Stimulated activated CD4-positive, alpha-beta T cell treated with anti-CD3 and anti-CD28 coated beads, Interleukin-1b, Interleukin-23, amount 100 ng/mL, for 24 hours (primary cell): ENCODE measurements at regions not wholly inside any gene's neighbourhood (a gene's known extent, or its start where the extent isn't known, plus 50 kb on each side); places are given as distances from the start of the nearest gene placed in this dataset.

Experiments used
- DNase-seq, 4 experiments: peaks; one replicate each; pipeline ENCODE4 v3.0.0-alpha.2; 2020; ENCODE audit warnings: low read depth in 4 of 4, low spot score in 1 of 4

DNA sequence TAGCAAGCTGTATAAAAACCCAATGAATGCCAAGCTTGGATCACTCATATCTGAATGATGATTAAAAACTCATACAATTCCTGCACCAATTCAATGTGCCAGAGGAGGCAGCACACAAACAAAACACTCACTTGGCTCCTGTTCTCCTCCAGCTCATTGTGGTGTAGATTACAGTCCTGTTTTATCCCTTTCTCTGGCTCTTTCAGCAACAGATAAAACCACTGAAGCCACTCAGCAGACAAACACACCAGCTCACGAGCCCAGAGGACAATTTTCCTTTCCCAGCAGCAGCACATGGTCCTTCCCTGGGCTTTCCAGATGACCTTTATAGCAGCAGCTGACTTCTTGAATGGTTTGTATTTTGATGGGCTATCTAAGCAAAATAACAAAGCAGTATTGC, 107.3 kb upstream of the STARD3NL start:
- DNase-seq = no peak

DNA sequence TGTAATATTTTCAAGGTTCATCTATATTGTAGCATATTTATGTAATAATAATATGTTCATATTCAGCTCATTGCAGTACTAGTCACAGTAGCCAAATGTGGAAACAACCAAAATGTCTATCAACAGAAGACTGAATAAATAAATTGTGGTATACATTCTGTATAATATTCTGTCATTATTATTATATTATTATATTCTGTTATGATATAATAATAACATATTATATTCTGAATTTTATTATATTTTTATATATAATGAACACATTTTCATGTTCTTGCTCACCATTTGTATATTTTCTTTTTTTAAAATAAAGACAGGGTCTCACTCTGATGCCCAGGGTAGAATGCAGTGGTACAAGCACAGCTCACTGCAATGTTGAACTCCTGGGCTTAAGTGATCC, 91.2 kb upstream of the STARD3NL start:
- DNase-seq = no peak

DNA sequence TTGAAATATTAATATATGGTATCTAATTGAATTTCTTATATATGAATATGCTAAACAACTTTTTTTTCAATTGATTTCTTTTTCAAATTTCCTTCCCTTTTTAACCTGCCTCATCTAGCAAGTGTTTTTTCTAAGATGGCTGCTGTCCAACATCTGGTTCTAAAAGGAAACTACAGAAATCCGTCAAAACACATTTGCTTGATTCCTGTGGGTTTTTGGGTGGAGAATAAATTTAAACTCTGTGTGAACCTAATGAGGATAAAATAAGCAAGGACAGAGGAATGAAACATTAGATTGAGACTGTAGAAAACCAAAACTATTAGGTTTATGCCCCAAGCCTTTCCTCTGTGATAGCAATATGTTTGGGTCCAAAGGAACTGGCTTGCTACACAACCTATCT, 75.5 kb upstream of the STARD3NL start:
- no peak for DNase-seq

DNA sequence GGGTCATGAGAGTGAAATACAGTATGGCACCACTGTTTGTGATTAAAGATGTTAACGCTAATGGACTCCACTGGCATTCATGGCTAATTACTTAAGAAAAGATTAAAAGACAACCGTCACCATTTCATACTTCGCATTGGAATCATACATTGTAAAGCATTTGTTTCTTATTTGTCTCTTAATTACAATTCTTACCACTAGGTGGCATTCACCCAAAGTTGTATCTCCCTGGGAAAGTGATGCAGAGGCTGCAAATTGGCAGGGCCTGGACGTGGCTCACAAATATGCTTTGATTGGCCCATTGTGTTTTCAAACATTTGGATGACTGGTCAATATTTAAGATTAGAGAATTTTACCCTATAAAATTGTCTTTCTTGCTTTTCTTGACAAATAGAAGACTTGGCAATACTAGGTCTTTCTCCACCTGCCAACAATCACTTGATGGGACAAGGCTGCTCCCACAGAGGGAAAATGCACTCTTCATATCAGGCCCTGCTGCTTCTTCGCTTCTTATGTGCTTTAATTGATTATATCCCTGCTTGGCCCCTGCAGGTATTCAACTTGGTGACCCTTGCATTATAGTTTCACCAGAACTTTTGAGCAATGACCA, 72.1 kb upstream of the STARD3NL start:
- DNase-seq = no peak

DNA sequence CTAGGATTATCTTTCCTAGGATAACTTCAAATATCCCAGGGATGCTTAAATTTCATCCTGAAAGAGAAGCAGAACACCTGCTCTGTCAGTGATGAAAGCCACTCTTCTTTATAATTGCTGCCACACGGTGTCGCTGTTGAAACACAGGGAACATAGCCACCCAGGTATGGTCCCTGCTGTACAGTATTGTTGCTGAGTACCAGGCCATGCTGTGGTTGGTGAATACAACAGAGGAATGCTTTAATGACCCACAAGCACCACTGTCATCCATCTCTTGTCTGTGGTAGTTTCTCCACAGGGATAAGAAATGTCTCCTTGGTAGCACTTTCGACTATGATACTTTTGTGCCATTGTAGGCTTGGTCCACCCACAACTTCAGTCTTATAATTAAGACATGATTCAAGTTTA, 70.6 kb upstream of the STARD3NL start:
- peak; percentile 35 to 58 (median 44) for DNase-seq

DNA sequence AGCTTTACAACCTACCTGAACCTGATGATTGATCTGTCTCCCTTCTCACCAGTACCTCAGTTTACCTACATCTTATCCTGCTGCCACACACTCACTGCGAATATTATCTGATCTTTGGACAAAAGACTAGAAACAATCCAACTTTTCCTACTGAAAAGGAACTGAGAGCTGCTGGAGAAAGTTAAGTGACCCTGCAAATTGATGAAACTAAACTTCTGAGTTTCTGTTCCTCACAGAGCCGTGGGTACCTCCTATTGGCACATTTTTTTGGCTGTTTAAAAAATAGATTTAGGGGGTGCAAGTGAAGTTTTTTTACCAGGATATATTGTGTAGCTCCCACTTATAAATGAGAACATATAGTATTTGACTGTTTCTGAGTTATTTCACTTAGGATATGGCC, 66.0 kb upstream of the STARD3NL start:
- DNase-seq = no peak

DNA sequence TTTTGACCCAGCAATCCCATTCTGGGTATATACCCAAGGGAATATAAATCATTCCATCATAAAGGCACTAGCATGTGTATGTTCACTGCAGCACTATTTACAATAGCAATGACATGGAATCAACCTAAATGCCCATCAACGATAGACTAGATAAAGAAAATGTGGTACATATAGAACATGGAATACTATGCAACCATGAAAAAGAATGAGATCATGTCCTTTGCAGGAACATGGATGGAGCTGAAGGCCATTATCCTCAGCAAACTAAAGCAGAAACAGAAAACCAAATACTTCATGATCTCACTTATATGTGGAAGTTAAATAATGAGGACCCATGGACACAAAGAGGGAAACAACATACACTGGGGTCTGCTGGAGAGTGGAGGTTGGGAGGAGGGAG, 58.0 kb upstream of the STARD3NL start:
- no peak for DNase-seq

DNA sequence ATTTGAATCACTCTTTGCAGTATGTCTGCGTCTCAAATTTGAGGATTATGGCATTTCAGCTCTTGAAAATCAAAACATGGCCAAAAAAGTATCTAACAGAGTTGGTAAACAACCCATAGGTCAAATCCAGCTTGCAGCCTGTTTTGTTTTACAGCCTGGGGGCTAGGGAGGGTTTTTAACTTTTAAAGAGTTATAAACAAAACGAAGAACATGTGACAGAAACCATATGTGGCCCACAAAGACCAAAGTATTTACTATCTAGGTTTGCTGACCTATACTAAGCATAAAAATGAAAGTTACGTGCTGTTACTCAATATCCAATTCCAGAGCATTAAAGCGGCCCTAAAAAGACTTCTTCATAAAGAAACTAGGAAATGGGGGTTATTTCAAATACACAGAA, 55.5 kb upstream of the STARD3NL start:
- DNase-seq = no peak

DNA sequence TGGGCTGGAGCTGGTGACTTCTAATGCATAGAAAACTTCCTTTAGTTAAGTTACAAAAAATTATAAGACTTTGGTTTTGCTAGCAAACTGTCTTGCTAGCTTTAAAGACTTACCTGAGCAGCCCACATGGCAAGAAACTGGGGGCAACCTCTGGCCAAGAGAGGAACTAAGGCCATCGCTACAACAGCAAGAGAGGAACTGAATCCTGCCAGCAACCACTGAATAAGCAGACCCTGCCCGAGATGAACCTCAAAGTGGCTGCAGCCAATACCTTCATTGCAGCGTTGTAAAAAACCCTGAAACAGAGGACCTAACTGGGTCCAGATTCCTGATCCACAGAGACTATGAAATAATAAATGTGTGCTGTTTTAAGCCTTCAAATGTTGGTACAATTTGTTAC, 54.6 kb upstream of the STARD3NL start:
- no peak for DNase-seq

DNA sequence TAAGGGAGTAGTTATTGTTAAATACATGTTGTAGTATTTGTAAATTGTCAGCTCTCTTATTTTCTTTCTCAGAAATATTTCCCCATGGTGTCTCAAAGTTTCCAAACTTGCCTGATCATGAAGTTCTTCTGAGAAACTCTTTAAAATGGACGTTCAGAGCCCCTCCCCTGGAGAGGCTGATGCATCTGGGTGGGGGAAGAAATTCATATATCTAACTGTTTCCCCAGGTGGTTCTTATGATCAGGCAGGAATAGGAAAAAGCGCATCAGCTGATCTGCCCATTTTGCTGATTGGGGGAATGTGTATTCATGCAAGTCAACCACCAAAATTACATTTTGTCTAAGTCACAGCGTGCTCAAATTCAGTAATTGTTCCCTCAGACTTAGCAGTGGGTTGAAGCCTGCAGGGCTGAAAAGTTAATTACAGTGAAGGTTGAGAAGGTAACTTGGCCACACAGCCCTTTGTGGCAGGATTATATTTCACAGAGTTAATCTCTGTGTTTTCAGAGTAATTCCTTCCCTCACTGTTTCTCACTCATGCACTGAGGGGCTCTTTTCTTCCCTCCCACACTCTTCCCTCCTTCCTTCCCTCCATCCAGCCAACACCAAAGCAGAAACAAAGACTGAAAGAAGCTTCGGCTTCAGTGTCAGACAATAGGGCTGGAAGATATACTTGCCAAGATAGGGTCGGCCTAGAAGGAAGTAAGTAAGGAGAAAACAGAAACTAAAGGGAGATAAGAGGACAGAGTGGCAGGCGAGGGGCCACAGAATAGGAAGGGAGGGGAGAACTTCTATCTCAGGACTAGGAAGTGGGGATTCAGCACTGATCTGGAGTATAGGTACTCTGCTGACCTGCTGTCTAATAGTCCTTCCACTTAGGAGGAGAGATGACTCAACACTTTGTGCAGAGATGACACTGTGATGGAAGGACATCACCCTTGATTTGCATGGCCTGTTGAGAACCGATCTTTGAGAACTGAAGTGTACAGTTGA, 50.5 kb upstream of the STARD3NL start:
- no peak for DNase-seq
